Skeletal muscle cell (primary cell): ENCODE measurements at regions not wholly inside any gene's neighbourhood (a gene's known extent, or its start where the extent isn't known, plus 50 kb on each side); places are given as distances from the start of the nearest gene placed in this dataset.

Experiments used
- DNase-seq: peaks from one replicate; pipeline ENCODE4 v3.0.0-alpha.2; 2010; ENCODE audit warnings: low read depth
- H3K4me3 ChIP-seq: 2 replicates; pipeline ENCODE4 v1.5.1; 2011; ENCODE audit warnings: low read depth, mild to moderate bottlenecking, control low read depth, low read length, moderate library complexity

- no peak overlapping the region for H3K4me3 ChIP-seq
- DNase-seq, result no peak
Measured at GRCh38 chr6:21831521-21832291, 238.2 kb downstream of the SOX4 start.

- DNase-seq, result no peak
- no peak overlapping the region for H3K4me3 ChIP-seq
Measured at GRCh38 chr6:21836277-21836676, 242.7 kb downstream of the SOX4 start.

GRCh38 chr6:21836772-21837425, 243.3 kb downstream of the SOX4 start:
- no peak overlapping the region for H3K4me3 ChIP-seq
- DNase-seq, result no peak

GRCh38 chr6:21840428-21840827, 246.9 kb downstream of the SOX4 start:
- H3K4me3 ChIP-seq, result no peak overlapping the region
- DNase-seq, result no peak

- no peak for DNase-seq
Measured at GRCh38 chr6:21842875-21843645, 249.5 kb downstream of the SOX4 start.

GRCh38 chr6:21844120-21844917, 250.8 kb downstream of the SOX4 start:
- DNase-seq, result no peak
- no peak overlapping the region for H3K4me3 ChIP-seq

More at GRCh38 chr6:21842875-21843645, 249.5 kb downstream of the SOX4 start:
- no peak overlapping the region for H3K4me3 ChIP-seq

- no peak overlapping the region for H3K4me3 ChIP-seq
- DNase-seq, result no peak
Measured at GRCh38 chr6:21845018-21845417, 251.5 kb downstream of the SOX4 start.

- H3K4me3 ChIP-seq, result no peak overlapping the region
- DNase-seq, result no peak
Measured at GRCh38 chr6:21845439-21846140, 252.0 kb downstream of the SOX4 start.

- no peak for DNase-seq
- H3K4me3 ChIP-seq, result no peak overlapping the region
Measured at GRCh38 chr6:21846541-21847451, 253.2 kb downstream of the SOX4 start.

- no peak overlapping the region for H3K4me3 ChIP-seq
- no peak for DNase-seq
Measured at GRCh38 chr6:21847711-21848480, 254.3 kb downstream of the SOX4 start.

- no peak for DNase-seq
- no peak overlapping the region for H3K4me3 ChIP-seq
Measured at GRCh38 chr6:21850691-21851090, 257.1 kb downstream of the SOX4 start.

GRCh38 chr6:21855811-21856455, 262.4 kb downstream of the SOX4 start:
- DNase-seq, result no peak
- no peak overlapping the region for H3K4me3 ChIP-seq

- H3K4me3 ChIP-seq, result no peak overlapping the region
- no peak for DNase-seq
Measured at GRCh38 chr6:21856456-21856825, 262.9 kb downstream of the SOX4 start.

GRCh38 chr6:21856844-21857243, 263.3 kb downstream of the SOX4 start:
- DNase-seq, result no peak
- H3K4me3 ChIP-seq, result no peak overlapping the region

GRCh38 chr6:21858076-21858475, 264.5 kb downstream of the SOX4 start:
- no peak for DNase-seq
- no peak overlapping the region for H3K4me3 ChIP-seq

GRCh38 chr6:21859193-21859735, 265.7 kb downstream of the SOX4 start:
- H3K4me3 ChIP-seq, result no peak overlapping the region
- no peak for DNase-seq

- DNase-seq, result no peak
- H3K4me3 ChIP-seq, result no peak overlapping the region
Measured at GRCh38 chr6:21861942-21862341, 268.4 kb downstream of the SOX4 start.
